Activated naive CD4-positive, alpha-beta T cell treated with anti-CD3 and anti-CD28 coated beads, Interleukin-2, amount 50 U/mL, for 72 hours (primary cell): ENCODE measurements at regions not wholly inside any gene's neighbourhood (a gene's known extent, or its start where the extent isn't known, plus 50 kb on each side); places are given as distances from the start of the nearest gene placed in this dataset.

Experiments used
- ATAC-seq, 2 donors: fragments of 150-1000 bp; cut with Tn5 transposase; 2 replicates each; pipeline ENCODE4 v1.10.0; 2021; ENCODE audit warnings: mild to moderate bottlenecking in 2 of 2, moderate library complexity in 2 of 2
- DNase-seq, 2 donors: peaks; one replicate each; pipeline ENCODE4 v3.0.0; 2021 to 2022; ENCODE audit warnings: low spot score in 2 of 2
- H3K27ac Mint-ChIP-seq, 2 donors: one replicate each; pipeline ENCODE4 v1.8.0; 2022; ENCODE audit warnings: mild to moderate bottlenecking in 2 of 2, mixed read lengths in 2 of 2
- H3K36me3 Mint-ChIP-seq, 2 donors: one replicate each; pipeline ENCODE4 v1.8.0; 2022; ENCODE audit warnings: mixed read lengths in 2 of 2
- H3K9me3 Mint-ChIP-seq, 2 donors: one replicate each; pipeline ENCODE4 v1.8.0; 2022; ENCODE audit warnings: mixed read lengths in 2 of 2

GRCh38 chr3:171950373-171950772, 89.0 kb upstream of the FNDC3B start:
- ATAC-seq: peak; percentile 53 to 81
- peaks cover 0 to 3% of the 10 kb centered on the region in 2 donors for H3K9me3 Mint-ChIP-seq
- H3K36me3 Mint-ChIP-seq: no peaks in the 10 kb centered on the region
- no peak overlapping the region for H3K27ac Mint-ChIP-seq
- DNase-seq: no peak

- H3K9me3 Mint-ChIP-seq: no peaks in the 10 kb centered on the region
- no peaks in the 10 kb centered on the region for H3K36me3 Mint-ChIP-seq
- no peak for ATAC-seq
- H3K27ac Mint-ChIP-seq: no peak overlapping the region
- DNase-seq: no peak
Measured at GRCh38 chr3:171951597-171951996, 87.8 kb upstream of the FNDC3B start.

GRCh38 chr3:171953301-171954022, 85.9 kb upstream of the FNDC3B start:
- no peaks in the 10 kb centered on the region for H3K36me3 Mint-ChIP-seq
- H3K9me3 Mint-ChIP-seq: no peaks in the 10 kb centered on the region
- DNase-seq (no peak), ATAC-seq (no peak)
- H3K27ac Mint-ChIP-seq: no peak overlapping the region

GRCh38 chr3:171954690-171955383, 84.5 kb upstream of the FNDC3B start:
- H3K36me3 Mint-ChIP-seq: no peaks in the 10 kb centered on the region
- no peak overlapping the region for H3K27ac Mint-ChIP-seq
- DNase-seq (no peak), ATAC-seq (no peak)
- no peaks in the 10 kb centered on the region for H3K9me3 Mint-ChIP-seq

GRCh38 chr3:171955598-171955997, 83.8 kb upstream of the FNDC3B start:
- DNase-seq (no peak), ATAC-seq (no peak)
- Mint-ChIP-seq H3K27ac (no peak overlapping the region), H3K9me3 (no peaks in the 10 kb centered on the region), H3K36me3 (no peaks in the 10 kb centered on the region)

- no peak for DNase-seq
- H3K27ac Mint-ChIP-seq: no peak overlapping the region
- no peaks in the 10 kb centered on the region for H3K36me3 Mint-ChIP-seq
- no peak for ATAC-seq
- H3K9me3 Mint-ChIP-seq: no peaks in the 10 kb centered on the region
Measured at GRCh38 chr3:171956181-171956683, 83.1 kb upstream of the FNDC3B start.

- H3K9me3 Mint-ChIP-seq: no peaks in the 10 kb centered on the region
- no peaks in the 10 kb centered on the region for H3K36me3 Mint-ChIP-seq
Measured at GRCh38 chr3:171956705-171957104, 82.7 kb upstream of the FNDC3B start.

GRCh38 chr3:171959532-171960089, 79.8 kb upstream of the FNDC3B start:
- Mint-ChIP-seq H3K9me3 (no peaks in the 10 kb centered on the region), H3K27ac (peak overlapping the region in 1 of 2 donors; percentile 20), H3K36me3 (no peaks in the 10 kb centered on the region)
- peak; percentile 35 to 50 for ATAC-seq
- DNase-seq: no peak

More at GRCh38 chr3:171956705-171957104, 82.7 kb upstream of the FNDC3B start:
- ATAC-seq (no peak), DNase-seq (no peak)
- peak overlapping the region in 1 of 2 donors; percentile 13 for H3K27ac Mint-ChIP-seq

- DNase-seq (no peak), ATAC-seq (no peak)
- no peaks in the 10 kb centered on the region for H3K36me3 Mint-ChIP-seq
- H3K27ac Mint-ChIP-seq: peak overlapping the region in 1 of 2 donors; percentile 20
- no peaks in the 10 kb centered on the region for H3K9me3 Mint-ChIP-seq
Measured at GRCh38 chr3:171960159-171960558, 79.2 kb upstream of the FNDC3B start.

GRCh38 chr3:171962137-171962720, 77.1 kb upstream of the FNDC3B start:
- Mint-ChIP-seq H3K36me3 (no peaks in the 10 kb centered on the region), H3K27ac (no peak overlapping the region), H3K9me3 (no peaks in the 10 kb centered on the region)
- no peak for ATAC-seq
- no peak for DNase-seq

- no peak for ATAC-seq
- peaks cover 0 to 6% of the 10 kb centered on the region in 2 donors for H3K9me3 Mint-ChIP-seq
- H3K27ac Mint-ChIP-seq: no peak overlapping the region
Measured at GRCh38 chr3:171963546-171963945, 75.8 kb upstream of the FNDC3B start.

GRCh38 chr3:171965067-171965712, 74.2 kb upstream of the FNDC3B start:
- no peak overlapping the region for H3K27ac Mint-ChIP-seq
- no peak for ATAC-seq
- H3K9me3 Mint-ChIP-seq: peaks cover 0 to 10% of the 10 kb centered on the region in 2 donors
- H3K36me3 Mint-ChIP-seq: no peaks in the 10 kb centered on the region
- no peak for DNase-seq

More at GRCh38 chr3:171963546-171963945, 75.8 kb upstream of the FNDC3B start:
- H3K36me3 Mint-ChIP-seq: no peaks in the 10 kb centered on the region
- DNase-seq: no peak

- no peak overlapping the region for H3K27ac Mint-ChIP-seq
- peaks cover 0 to 10% of the 10 kb centered on the region in 2 donors for H3K9me3 Mint-ChIP-seq
- no peaks in the 10 kb centered on the region for H3K36me3 Mint-ChIP-seq
- ATAC-seq: no peak
- no peak for DNase-seq
Measured at GRCh38 chr3:171966533-171967136, 72.7 kb upstream of the FNDC3B start.

GRCh38 chr3:171967137-171967783, 72.1 kb upstream of the FNDC3B start:
- ATAC-seq (peak in 1 of 2 donors; percentile 54), DNase-seq (no peak)
- Mint-ChIP-seq H3K36me3 (no peaks in the 10 kb centered on the region), H3K9me3 (peaks cover 0 to 10% of the 10 kb centered on the region in 2 donors), H3K27ac (no peak overlapping the region)

GRCh38 chr3:171967932-171968678, 71.3 kb upstream of the FNDC3B start:
- Mint-ChIP-seq H3K36me3 (no peaks in the 10 kb centered on the region), H3K9me3 (peaks cover 0 to 10% of the 10 kb centered on the region in 2 donors), H3K27ac (no peak overlapping the region)
- DNase-seq: no peak
- no peak for ATAC-seq
